ENCODE measurements at regions not wholly inside any gene's neighbourhood (a gene's known extent, or its start where the extent isn't known, plus 50 kb on each side); places are given as distances from the start of the nearest gene placed in this dataset.
"Not testable (repeated sequence)": the region's sequence is repeated elsewhere in the genome, so short reads cannot be mapped to it uniquely, and the experiment has no call there.

DNA sequence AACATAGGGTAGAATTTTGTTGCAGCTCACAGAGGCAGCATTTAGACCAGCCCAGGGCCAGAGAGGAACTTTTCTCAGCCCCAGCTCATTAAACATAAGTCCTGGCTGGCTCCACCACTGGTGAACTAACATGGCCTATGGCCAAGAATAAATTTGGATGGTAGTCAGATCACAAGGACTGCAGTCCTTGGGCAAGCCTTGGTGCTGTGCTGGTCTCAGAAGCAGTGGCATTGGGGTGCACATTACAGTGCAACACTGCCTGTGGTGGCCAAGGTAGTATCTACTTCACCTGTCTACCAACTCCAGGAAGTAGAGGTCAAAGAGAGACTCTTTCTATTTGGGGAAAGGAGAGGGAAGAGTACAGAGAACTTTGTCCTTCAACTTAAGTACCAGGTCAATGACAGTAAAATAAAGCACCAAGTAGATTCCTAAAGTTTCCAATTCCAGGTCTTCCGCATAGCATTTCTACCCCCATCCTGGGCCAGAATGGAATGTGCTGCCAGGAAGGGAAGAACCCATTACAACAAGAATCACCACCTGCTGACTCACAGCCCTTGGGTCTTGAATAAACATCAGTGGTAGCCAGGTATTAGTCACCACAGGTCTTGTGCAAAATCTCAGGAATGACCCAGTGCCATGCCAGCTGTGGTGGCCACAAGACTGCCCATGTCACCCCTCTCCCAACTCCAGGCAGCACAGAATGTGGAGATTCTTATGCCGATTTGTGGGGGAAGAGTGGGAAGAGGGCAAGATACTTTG lies 155.4 kb upstream of the FSIP2 start:
- H3K9ac ChIP-seq (ENCODE audit: low read length): no peak overlapping the region
- no peaks in the 10 kb centered on the region for H3K4me1 ChIP-seq (ENCODE audit: control insufficient read depth, insufficient read depth, low read length)
- peak; percentile 7 for DNase-seq (ENCODE audit: low read depth)
- no peaks in the 10 kb centered on the region for H3K36me3 ChIP-seq (ENCODE audit: control insufficient read depth, insufficient read depth, low read length, severe bottlenecking)
- H3K4me3 ChIP-seq (ENCODE audit: low read length): no peak overlapping the region
- no peaks in the 10 kb centered on the region for H3K27me3 ChIP-seq (replicated peaks; ENCODE audit: control insufficient read depth, insufficient read depth, low read length)
- H3K9me3 ChIP-seq (ENCODE audit: control insufficient read depth, low read length): peaks cover 7% of the 10 kb centered on the region

DNA sequence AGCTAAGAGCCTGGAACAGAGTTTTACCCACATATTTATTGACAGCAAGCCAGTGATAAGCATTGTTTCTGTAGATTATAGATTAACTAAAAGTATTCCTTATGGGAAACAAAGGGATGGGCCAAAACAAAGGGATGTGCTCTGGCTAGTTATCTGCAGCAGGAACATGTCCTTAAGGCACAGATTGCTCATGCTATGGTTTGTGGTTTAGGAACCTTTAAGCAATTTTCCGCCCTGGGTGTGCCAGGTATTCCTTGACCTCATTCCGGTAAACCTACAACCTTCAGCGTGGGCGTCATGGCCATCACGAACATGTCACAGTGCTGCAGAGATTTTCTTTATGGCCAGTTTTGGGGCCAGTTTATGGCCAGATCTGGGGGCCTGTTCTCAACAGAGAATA lies 153.4 kb upstream of the FSIP2 start:
- not testable (repeated sequence) for H3K4me1 ChIP-seq (ENCODE audit: control insufficient read depth, insufficient read depth, low read length); H3K36me3 ChIP-seq (ENCODE audit: control insufficient read depth, insufficient read depth, low read length, severe bottlenecking); H3K4me3 ChIP-seq (ENCODE audit: low read length); H3K9ac ChIP-seq (ENCODE audit: low read length); H3K9me3 ChIP-seq (ENCODE audit: control insufficient read depth, low read length); DNase-seq (ENCODE audit: low read depth); H3K27me3 ChIP-seq (replicated peaks; ENCODE audit: control insufficient read depth, insufficient read depth, low read length)

DNA sequence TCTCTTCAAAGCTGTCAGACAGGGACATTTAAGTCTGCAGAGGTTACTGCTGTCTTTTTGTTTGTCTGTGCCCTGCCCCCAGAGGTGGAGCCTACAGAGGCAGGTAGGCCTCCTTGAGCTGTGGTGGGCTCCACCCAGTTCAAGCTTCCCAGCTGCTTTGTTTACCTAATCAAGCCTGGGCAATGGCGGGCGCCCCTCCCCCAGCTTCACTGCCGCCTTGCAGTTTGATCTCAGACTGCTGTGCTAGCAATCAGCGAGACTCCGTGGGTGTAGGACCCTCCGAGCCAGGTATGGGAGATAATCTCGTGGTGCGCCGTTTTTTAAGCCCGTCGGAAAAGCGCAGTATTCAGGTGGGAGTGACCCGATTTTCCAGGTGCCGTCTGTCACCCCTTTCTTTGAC lies 147.3 kb upstream of the FSIP2 start:
- H3K4me3 ChIP-seq (ENCODE audit: low read length); H3K27me3 ChIP-seq (replicated peaks; ENCODE audit: control insufficient read depth, insufficient read depth, low read length); DNase-seq (ENCODE audit: low read depth); H3K4me1 ChIP-seq (ENCODE audit: control insufficient read depth, insufficient read depth, low read length); H3K9ac ChIP-seq (ENCODE audit: low read length); H3K36me3 ChIP-seq (ENCODE audit: control insufficient read depth, insufficient read depth, low read length, severe bottlenecking); H3K9me3 ChIP-seq (ENCODE audit: control insufficient read depth, low read length): not testable (repeated sequence)

DNA sequence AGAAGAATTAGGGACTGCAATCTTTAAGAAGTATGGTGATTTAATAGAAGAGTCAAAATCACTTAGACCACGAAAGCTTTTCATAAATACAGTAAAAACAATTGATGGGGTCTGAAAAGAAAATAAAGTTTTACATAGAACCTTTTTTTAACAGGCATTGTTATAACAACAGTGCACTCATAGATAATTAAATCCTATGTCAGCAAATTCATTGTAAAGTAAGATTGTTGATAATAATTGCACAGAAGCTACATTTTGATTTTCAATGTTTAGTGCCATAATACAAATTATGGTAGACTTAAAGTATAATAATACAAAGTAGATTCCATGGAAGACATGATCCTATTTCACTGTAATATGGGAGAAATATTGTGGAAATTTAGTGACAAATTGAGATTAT lies 130.7 kb upstream of the FSIP2 start:
- Histone ChIP-seq H3K27me3 (replicated peaks; ENCODE audit: control insufficient read depth, insufficient read depth, low read length) (no peaks in the 10 kb centered on the region), H3K4me3 (ENCODE audit: low read length) (no peak overlapping the region), H3K4me1 (ENCODE audit: control insufficient read depth, insufficient read depth, low read length) (no peaks in the 10 kb centered on the region), H3K36me3 (ENCODE audit: control insufficient read depth, insufficient read depth, low read length, severe bottlenecking) (no peaks in the 10 kb centered on the region), H3K9ac (ENCODE audit: low read length) (no peak overlapping the region), H3K9me3 (ENCODE audit: control insufficient read depth, low read length) (no peaks in the 10 kb centered on the region)
- no peak for DNase-seq (ENCODE audit: low read depth)

DNA sequence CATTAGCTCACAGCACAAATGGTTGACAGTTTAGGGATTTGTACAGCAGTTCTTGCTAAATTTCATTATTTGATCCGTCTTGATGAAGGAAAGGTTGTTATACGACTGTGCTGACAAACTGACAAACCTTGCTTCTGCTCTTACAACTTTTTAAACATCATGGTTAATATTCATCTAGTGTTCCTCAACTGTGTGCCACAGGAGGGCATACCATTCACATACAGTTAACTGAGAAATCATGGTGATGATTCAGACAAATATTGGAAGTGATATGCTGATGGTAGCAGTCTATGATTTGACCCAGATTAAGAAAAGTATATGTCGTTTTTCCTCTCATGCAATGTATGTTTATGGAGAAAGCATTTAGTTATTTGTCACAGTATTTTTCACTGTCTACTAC lies 129.8 kb upstream of the FSIP2 start:
- DNase-seq (ENCODE audit: low read depth): peak; percentile 48

DNA sequence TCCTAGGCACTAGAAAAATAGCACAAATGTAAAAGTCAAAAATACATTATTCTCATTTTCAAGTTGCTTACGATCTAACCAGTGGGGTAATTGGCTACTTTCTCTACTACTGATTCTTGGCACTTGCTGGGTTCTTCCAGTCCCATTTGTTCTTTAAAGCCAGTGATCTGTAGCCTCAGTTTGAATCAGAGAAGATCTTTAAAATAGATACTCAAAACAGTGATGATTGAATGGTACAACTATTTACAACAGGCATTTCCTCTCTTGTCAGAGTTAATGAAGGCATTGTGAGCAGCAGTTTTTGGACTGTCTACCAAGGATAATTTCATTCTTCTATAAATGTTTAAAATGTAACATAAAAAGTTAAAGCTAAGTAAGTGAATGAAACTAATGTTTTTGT lies 128.3 kb upstream of the FSIP2 start:
- Histone ChIP-seq H3K36me3 (ENCODE audit: control insufficient read depth, insufficient read depth, low read length, severe bottlenecking) (no peaks in the 10 kb centered on the region), H3K4me1 (ENCODE audit: control insufficient read depth, insufficient read depth, low read length) (no peaks in the 10 kb centered on the region), H3K9ac (ENCODE audit: low read length) (no peak overlapping the region), H3K4me3 (ENCODE audit: low read length) (no peak overlapping the region), H3K9me3 (ENCODE audit: control insufficient read depth, low read length) (peaks cover 10% of the 10 kb centered on the region), H3K27me3 (replicated peaks; ENCODE audit: control insufficient read depth, insufficient read depth, low read length) (no peaks in the 10 kb centered on the region)
- DNase-seq (ENCODE audit: low read depth): peak; percentile 34

More for the DNA sequence above, 129.8 kb upstream of the FSIP2 start:
- no peak overlapping the region for H3K9ac ChIP-seq (ENCODE audit: low read length)
- H3K9me3 ChIP-seq (ENCODE audit: control insufficient read depth, low read length): peaks cover under 1% of the 10 kb centered on the region
- no peak overlapping the region for H3K4me3 ChIP-seq (ENCODE audit: low read length)
- no peaks in the 10 kb centered on the region for H3K27me3 ChIP-seq (replicated peaks; ENCODE audit: control insufficient read depth, insufficient read depth, low read length)
- H3K4me1 ChIP-seq (ENCODE audit: control insufficient read depth, insufficient read depth, low read length): no peaks in the 10 kb centered on the region
- no peaks in the 10 kb centered on the region for H3K36me3 ChIP-seq (ENCODE audit: control insufficient read depth, insufficient read depth, low read length, severe bottlenecking)

DNA sequence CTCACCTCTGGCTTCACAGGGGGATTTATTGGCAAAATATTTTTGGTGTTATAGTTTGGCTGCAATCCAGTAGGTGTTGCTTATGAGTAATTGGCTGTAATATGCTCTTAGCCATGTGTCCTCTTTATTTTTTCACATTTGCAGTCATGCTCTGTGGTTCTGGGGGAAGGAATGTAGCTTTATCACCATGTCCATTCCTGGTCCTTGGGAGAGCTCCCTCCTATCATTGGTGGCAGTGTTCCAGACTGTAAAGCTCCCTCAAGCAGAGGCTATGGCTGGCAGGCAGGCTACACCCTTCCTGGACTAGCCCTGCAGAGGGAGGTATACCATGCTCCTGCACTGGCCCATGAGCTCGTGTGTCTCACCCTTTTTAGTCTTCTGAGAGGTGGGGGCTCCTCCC lies 120.0 kb upstream of the FSIP2 start:
- peak; percentile 18 for DNase-seq (ENCODE audit: low read depth)
- Histone ChIP-seq H3K4me1 (ENCODE audit: control insufficient read depth, insufficient read depth, low read length) (no peaks in the 10 kb centered on the region), H3K36me3 (ENCODE audit: control insufficient read depth, insufficient read depth, low read length, severe bottlenecking) (no peaks in the 10 kb centered on the region), H3K9me3 (ENCODE audit: control insufficient read depth, low read length) (peaks cover 10% of the 10 kb centered on the region), H3K27me3 (replicated peaks; ENCODE audit: control insufficient read depth, insufficient read depth, low read length) (no peaks in the 10 kb centered on the region), H3K9ac (ENCODE audit: low read length) (no peak overlapping the region), H3K4me3 (ENCODE audit: low read length) (no peak overlapping the region)

DNA sequence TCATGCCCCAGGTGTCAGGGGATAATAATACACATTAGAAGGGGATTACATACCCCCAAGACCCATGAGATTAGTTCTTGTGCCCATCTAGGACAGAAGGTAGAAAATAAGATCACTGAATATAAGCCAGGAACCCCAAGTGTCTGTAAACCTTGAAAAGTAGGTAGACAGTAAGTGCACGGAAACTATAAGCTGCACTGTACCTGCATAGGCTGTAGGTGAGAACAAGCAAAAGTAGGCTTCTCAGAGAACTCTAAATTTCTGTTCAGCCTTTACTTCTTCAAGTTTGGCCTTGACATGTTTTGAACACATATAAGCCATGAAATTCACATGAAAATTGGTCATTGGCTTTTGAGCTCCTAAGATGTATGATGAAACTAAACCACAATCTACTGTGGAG lies 113.0 kb upstream of the FSIP2 start:
- no peaks in the 10 kb centered on the region for H3K27me3 ChIP-seq (replicated peaks; ENCODE audit: control insufficient read depth, insufficient read depth, low read length)
- no peak overlapping the region for H3K9ac ChIP-seq (ENCODE audit: low read length)
- no peak for DNase-seq (ENCODE audit: low read depth)
- no peak overlapping the region for H3K4me3 ChIP-seq (ENCODE audit: low read length)
- no peaks in the 10 kb centered on the region for H3K4me1 ChIP-seq (ENCODE audit: control insufficient read depth, insufficient read depth, low read length)
- H3K9me3 ChIP-seq (ENCODE audit: control insufficient read depth, low read length): no peaks in the 10 kb centered on the region
- no peaks in the 10 kb centered on the region for H3K36me3 ChIP-seq (ENCODE audit: control insufficient read depth, insufficient read depth, low read length, severe bottlenecking)

DNA sequence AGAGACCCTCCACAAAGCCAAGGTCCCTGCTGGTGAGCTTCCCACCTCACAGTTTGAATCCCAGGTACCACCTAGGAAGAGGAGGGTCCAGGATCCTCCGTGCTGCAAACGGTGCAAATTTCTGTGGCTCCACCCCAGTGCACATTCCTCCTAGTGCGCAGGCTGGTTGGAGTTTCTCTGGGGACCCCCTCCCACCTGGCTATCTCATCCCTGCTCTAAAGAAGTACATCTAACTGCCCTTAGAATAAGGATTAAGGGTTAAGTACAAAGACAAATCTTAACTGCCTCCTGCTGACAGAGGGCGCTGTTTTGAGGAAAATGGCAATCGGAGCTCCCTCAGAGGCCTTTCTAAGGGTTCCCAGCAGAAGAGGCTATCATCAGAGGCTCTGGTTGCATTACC lies 109.6 kb upstream of the FSIP2 start:
- H3K4me1 ChIP-seq (ENCODE audit: control insufficient read depth, insufficient read depth, low read length): no peaks in the 10 kb centered on the region
- H3K4me3 ChIP-seq (ENCODE audit: low read length): no peak overlapping the region
- no peaks in the 10 kb centered on the region for H3K36me3 ChIP-seq (ENCODE audit: control insufficient read depth, insufficient read depth, low read length, severe bottlenecking)
- DNase-seq (ENCODE audit: low read depth): no peak
- H3K9ac ChIP-seq (ENCODE audit: low read length): no peak overlapping the region
- no peaks in the 10 kb centered on the region for H3K9me3 ChIP-seq (ENCODE audit: control insufficient read depth, low read length)
- no peaks in the 10 kb centered on the region for H3K27me3 ChIP-seq (replicated peaks; ENCODE audit: control insufficient read depth, insufficient read depth, low read length)

DNA sequence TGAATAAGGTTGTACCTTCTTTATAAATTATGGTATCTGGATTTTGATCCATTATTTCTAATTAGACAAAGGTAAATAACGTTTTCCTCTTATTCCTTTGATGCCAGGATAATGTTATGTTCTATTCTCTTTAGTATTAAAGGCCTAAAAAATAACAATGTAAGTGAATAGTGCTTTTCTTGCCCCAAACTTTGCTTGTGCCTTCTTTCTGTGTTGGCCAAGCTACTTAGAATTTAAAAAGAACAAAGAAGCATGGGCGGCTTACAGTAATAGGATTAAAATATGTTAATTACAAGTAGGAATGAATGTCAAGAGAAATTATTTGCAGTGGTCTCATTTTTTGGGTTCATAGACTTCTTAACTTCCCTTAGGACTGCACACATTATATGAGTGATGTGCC lies 105.0 kb upstream of the FSIP2 start:
- H3K4me3 ChIP-seq (ENCODE audit: low read length): no peak overlapping the region
- H3K36me3 ChIP-seq (ENCODE audit: control insufficient read depth, insufficient read depth, low read length, severe bottlenecking): no peaks in the 10 kb centered on the region
- H3K4me1 ChIP-seq (ENCODE audit: control insufficient read depth, insufficient read depth, low read length): no peaks in the 10 kb centered on the region
- no peaks in the 10 kb centered on the region for H3K9me3 ChIP-seq (ENCODE audit: control insufficient read depth, low read length)
- no peak overlapping the region for H3K9ac ChIP-seq (ENCODE audit: low read length)
- no peak for DNase-seq (ENCODE audit: low read depth)
- no peaks in the 10 kb centered on the region for H3K27me3 ChIP-seq (replicated peaks; ENCODE audit: control insufficient read depth, insufficient read depth, low read length)

DNA sequence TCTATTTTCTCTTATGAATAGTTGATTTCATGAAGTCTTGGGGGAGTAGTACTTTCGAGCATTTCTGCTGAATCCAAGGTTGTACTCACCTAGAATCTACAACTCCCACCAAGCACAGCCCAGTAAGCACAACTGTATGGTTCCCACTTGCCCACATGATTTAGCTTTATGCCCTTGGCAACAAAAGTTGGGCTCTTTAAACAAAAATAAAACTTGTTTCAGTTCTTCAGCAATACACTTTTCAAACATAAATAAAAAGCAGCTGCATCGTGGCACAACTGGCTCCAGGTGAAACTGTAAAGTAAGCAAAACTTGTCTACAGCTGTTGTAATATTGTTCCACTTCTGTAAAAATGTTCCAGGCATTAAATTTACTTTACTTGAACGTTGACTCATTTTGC lies 99.8 kb upstream of the FSIP2 start:
- Histone ChIP-seq H3K4me3 (ENCODE audit: low read length) (no peak overlapping the region), H3K36me3 (ENCODE audit: control insufficient read depth, insufficient read depth, low read length, severe bottlenecking) (no peaks in the 10 kb centered on the region), H3K9me3 (ENCODE audit: control insufficient read depth, low read length) (no peaks in the 10 kb centered on the region)

DNA sequence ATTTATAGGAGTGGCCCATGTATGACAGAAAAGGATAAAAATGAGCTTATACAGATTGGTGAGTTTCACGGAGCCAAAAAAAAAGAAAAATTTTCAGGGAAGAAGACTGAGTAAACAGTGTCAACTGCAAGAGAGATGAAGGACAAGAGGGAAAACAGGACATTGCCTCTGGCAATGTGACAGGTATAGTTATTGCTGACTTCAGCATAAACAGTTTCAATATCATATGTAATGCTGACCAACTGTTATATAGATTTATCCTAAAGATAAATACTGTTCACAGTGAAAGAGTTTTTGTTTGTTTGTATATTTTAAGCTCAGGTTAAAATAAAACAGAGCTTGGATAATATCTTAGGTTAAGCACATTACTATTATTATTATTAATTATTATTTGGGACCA lies 98.0 kb upstream of the FSIP2 start:
- Histone ChIP-seq H3K36me3 (ENCODE audit: control insufficient read depth, insufficient read depth, low read length, severe bottlenecking) (no peaks in the 10 kb centered on the region), H3K9me3 (ENCODE audit: control insufficient read depth, low read length) (no peaks in the 10 kb centered on the region), H3K9ac (ENCODE audit: low read length) (no peak overlapping the region), H3K4me1 (ENCODE audit: control insufficient read depth, insufficient read depth, low read length) (no peaks in the 10 kb centered on the region), H3K4me3 (ENCODE audit: low read length) (no peak overlapping the region), H3K27me3 (replicated peaks; ENCODE audit: control insufficient read depth, insufficient read depth, low read length) (no peaks in the 10 kb centered on the region)
- DNase-seq (ENCODE audit: low read depth): no peak

More for the DNA sequence above, 99.8 kb upstream of the FSIP2 start:
- no peaks in the 10 kb centered on the region for H3K4me1 ChIP-seq (ENCODE audit: control insufficient read depth, insufficient read depth, low read length)
- no peaks in the 10 kb centered on the region for H3K27me3 ChIP-seq (replicated peaks; ENCODE audit: control insufficient read depth, insufficient read depth, low read length)
- H3K9ac ChIP-seq (ENCODE audit: low read length): no peak overlapping the region
- no peak for DNase-seq (ENCODE audit: low read depth)
